OCI-LY1 (cell line): ENCODE measurements at regions not wholly inside any gene's neighbourhood (a gene's known extent, or its start where the extent isn't known, plus 50 kb on each side); places are given as distances from the start of the nearest gene placed in this dataset.

ENCODE experiments used
- H2AFZ ChIP-seq: fragments of 200-600 bp; sonication (generic), shearing (Covaris generic); 2 replicates; pipeline ENCODE4 v1.6.0; 2014; ENCODE audit warnings: antibody characterized with exemption, mild to moderate bottlenecking, low read length
- H3F3A ChIP-seq: fragments of 200-600 bp; sonication (generic), shearing (Covaris generic); 2 replicates; pipeline ENCODE4 v1.6.0; 2014; ENCODE audit warnings: mild to moderate bottlenecking, antibody characterized with exemption, low read length, moderate library complexity; ENCODE audit not compliant: insufficient read depth
- H3K27ac ChIP-seq: fragments of 200-600 bp; sonication (generic); 2 replicates; pipeline ENCODE4 v1.5.1; 2014; ENCODE audit warnings: low read length, mixed run types, mild to moderate bottlenecking, low read depth; ENCODE audit not compliant: poor library complexity, severe bottlenecking
- H3K27me3 ChIP-seq: fragments of 200-600 bp; sonication (generic); 2 replicates; pipeline ENCODE4 v1.6.0; 2014; ENCODE audit warnings: antibody characterized with exemption, mild to moderate bottlenecking, low read length, moderate library complexity; ENCODE audit not compliant: insufficient read depth
- H3K36me3 ChIP-seq: fragments of 200-600 bp; sonication (generic); 2 replicates; pipeline ENCODE4 v1.6.1; 2014; ENCODE audit warnings: mild to moderate bottlenecking, antibody characterized with exemption, low read length, moderate library complexity, mixed read lengths; ENCODE audit not compliant: insufficient read depth
- H3K4me1 ChIP-seq: fragments of 200-600 bp; sonication (generic); 2 replicates; pipeline ENCODE4 v1.5.1; 2014; ENCODE audit warnings: mild to moderate bottlenecking, low read length, moderate library complexity; ENCODE audit not compliant: insufficient read depth, severe bottlenecking
- H3K4me2 ChIP-seq: fragments of 200-600 bp; sonication (generic), shearing (Covaris generic); 2 replicates; pipeline ENCODE4 v1.6.1; 2014; ENCODE audit warnings: low read length
- H3K4me3 ChIP-seq: fragments of 200-600 bp; sonication (generic); 2 replicates; pipeline ENCODE4 v1.5.1; 2014; ENCODE audit warnings: low read length, low read depth, mild to moderate bottlenecking, mixed read lengths; ENCODE audit not compliant: poor library complexity, severe bottlenecking
- H3K79me2 ChIP-seq: fragments of 200-600 bp; shearing (Covaris generic); 2 replicates; pipeline ENCODE4 v1.6.1; 2016; ENCODE audit warnings: mixed run types, low read length, mixed read lengths; ENCODE audit not compliant: insufficient read depth
- H3K9ac ChIP-seq: fragments of 200-600 bp; sonication (generic), shearing (Covaris generic); 2 replicates; pipeline ENCODE4 v1.6.1; 2014; ENCODE audit warnings: mild to moderate bottlenecking, low read length, mixed read lengths
- H3K9me2 ChIP-seq: fragments of 200-600 bp; sonication (generic), shearing (Covaris generic); 2 replicates; pipeline ENCODE4 v1.6.1; 2014; ENCODE audit warnings: low read depth, mild to moderate bottlenecking, low read length, mixed read lengths
- H3K9me3 ChIP-seq: fragments of 200-600 bp; shearing (Covaris generic); 2 replicates; pipeline ENCODE4 v1.6.1; 2014; ENCODE audit warnings: low read length, mixed read lengths
- H4K20me1 ChIP-seq: fragments of 200-600 bp; sonication (generic), shearing (Covaris generic); 2 replicates; pipeline ENCODE4 v1.6.0; 2016; ENCODE audit warnings: mild to moderate bottlenecking, low read length; ENCODE audit not compliant: insufficient read depth
- EZH2 ChIP-seq: fragments of 200-600 bp; sonication (generic), shearing (Covaris generic); IDR thresholded peaks from 2 replicates; pipeline ENCODE4 v1.8.0; 2017; ENCODE audit warnings: borderline replicate concordance, mixed run types, mild to moderate bottlenecking, antibody characterized with exemption, low read length, moderate library complexity, mixed read lengths
- TF ChIP-seq, protein P1 (sequence below): fragments of 200-600 bp; sonication (generic), shearing (Covaris generic); IDR thresholded peaks from 2 replicates; pipeline ENCODE4 v1.5.1; 2017; ENCODE audit warnings: mild to moderate bottlenecking, antibody characterized with exemption, low read length, moderate library complexity, mixed read lengths

DNA sequence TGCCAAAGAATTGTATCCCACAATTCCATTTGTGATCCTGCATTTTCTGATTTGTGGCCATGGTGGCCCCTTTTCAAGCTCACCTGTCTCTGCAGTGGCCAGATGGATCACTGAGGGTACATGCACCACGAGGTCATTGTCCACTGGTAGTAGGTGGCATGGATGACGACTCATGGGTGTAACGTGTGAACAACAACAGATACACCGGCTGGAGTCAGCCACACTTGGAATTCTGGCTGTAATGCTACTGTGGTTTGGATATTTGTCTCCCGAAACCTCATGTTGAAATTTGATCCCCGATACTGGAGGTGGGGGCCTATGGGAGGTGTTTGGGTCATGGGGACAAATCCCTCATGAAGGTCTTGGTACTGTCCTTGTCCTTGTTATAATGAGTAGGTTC is 102.2 kb upstream of the TAF1B start:
- Histone ChIP-seq H3K4me3 (no peak overlapping the region), H3K9ac (no peak overlapping the region), H3K9me3 (no peaks in the 10 kb centered on the region), H3F3A (no peaks in the 10 kb centered on the region), H3K27me3 (peaks cover 6% of the 10 kb centered on the region; the same call in 1 of the 2 replicates), H3K79me2 (no peaks in the 10 kb centered on the region), H3K4me2 (no peak overlapping the region), H3K36me3 (no peaks in the 10 kb centered on the region), H3K27ac (no peak overlapping the region), H3K9me2 (no peaks in the 10 kb centered on the region), H4K20me1 (no peaks in the 10 kb centered on the region), H3K4me1 (no peaks in the 10 kb centered on the region), H2AFZ (no peak overlapping the region)
- no peak for TF ChIP-seq EZH2
- TF ChIP-seq, protein P1, sequence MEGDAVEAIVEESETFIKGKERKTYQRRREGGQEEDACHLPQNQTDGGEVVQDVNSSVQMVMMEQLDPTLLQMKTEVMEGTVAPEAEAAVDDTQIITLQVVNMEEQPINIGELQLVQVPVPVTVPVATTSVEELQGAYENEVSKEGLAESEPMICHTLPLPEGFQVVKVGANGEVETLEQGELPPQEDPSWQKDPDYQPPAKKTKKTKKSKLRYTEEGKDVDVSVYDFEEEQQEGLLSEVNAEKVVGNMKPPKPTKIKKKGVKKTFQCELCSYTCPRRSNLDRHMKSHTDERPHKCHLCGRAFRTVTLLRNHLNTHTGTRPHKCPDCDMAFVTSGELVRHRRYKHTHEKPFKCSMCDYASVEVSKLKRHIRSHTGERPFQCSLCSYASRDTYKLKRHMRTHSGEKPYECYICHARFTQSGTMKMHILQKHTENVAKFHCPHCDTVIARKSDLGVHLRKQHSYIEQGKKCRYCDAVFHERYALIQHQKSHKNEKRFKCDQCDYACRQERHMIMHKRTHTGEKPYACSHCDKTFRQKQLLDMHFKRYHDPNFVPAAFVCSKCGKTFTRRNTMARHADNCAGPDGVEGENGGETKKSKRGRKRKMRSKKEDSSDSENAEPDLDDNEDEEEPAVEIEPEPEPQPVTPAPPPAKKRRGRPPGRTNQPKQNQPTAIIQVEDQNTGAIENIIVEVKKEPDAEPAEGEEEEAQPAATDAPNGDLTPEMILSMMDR = no peak

DNA sequence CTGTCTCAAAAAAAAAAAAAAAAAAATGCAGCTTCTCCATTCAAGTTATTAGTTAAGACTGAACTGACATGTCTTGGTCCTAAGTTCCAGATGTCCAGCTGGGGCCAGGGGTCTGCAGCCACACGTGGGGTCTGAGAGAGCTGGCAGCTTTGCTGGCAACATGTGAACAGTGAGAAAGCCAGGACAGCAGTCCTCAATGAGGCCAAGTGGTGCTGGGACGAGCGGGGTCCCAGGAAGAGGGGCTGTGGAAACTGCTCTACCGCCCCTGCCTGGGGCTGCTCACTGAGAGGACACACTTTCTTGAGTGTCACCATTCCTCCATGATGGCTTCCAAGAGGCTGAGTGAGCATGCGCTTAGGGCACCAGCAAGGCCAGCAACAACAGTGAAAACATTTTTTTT is 100.7 kb upstream of the TAF1B start:
- H3K4me2 ChIP-seq = no peak overlapping the region
- no peak overlapping the region for H2AFZ ChIP-seq
- H3K27me3 ChIP-seq = peaks cover 6% of the 10 kb centered on the region; the same call in 1 of the 2 replicates
- no peaks in the 10 kb centered on the region for H3K9me2 ChIP-seq
- H3K4me3 ChIP-seq = no peak overlapping the region
- no peaks in the 10 kb centered on the region for H3K79me2 ChIP-seq
- no peaks in the 10 kb centered on the region for H3K9me3 ChIP-seq
- H4K20me1 ChIP-seq = no peaks in the 10 kb centered on the region
- H3K4me1 ChIP-seq = no peaks in the 10 kb centered on the region
- no peaks in the 10 kb centered on the region for H3K36me3 ChIP-seq
- no peak overlapping the region for H3K9ac ChIP-seq
- TF ChIP-seq EZH2 = no peak
- TF ChIP-seq, protein P1 = no peak
- H3F3A ChIP-seq = no peaks in the 10 kb centered on the region
- no peak overlapping the region for H3K27ac ChIP-seq

DNA sequence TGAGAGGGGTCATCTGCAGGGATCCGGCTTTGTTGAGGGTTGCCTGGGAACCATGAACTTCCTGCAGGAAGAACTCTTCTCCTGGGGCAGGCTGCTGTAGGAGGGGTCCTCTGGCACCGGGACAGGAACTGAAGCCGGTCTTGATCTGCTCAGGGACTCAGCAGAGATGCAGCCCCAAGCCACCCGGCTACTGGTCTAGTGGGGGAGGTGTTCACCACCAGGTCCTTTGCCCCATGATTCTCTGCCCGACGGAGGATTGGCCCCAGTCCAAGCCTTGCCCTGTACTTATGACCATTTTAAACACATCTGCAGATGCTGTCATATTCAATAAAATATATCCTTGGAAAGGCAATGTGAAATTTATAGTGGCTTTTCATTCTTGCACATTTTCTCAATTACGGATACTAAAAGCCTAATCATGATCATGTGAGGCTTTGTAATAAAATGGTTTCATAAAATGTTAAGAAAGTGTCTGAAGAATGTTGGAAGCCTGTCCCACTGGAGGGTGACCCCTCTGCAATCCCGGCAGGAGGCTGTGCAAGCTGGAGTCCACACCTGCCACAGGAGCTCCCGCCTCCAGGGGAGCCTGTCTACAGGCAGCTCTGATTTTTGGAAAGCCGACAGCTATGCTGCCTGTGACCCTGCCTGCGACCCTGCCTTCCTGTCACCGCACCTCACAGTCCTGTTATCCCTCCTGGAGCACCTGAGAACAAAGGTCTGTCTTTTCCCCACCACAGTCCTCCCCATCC is 98.8 kb upstream of the TAF1B start:
- Histone ChIP-seq H3K4me1 (no peaks in the 10 kb centered on the region), H3K9ac (no peak overlapping the region), H3K4me3 (no peak overlapping the region), H3K9me2 (no peaks in the 10 kb centered on the region), H3K4me2 (no peak overlapping the region), H2AFZ (no peak overlapping the region), H3F3A (no peaks in the 10 kb centered on the region), H3K79me2 (no peaks in the 10 kb centered on the region), H3K27me3 (peaks cover 6% of the 10 kb centered on the region; the same call in 1 of the 2 replicates), H4K20me1 (no peaks in the 10 kb centered on the region), H3K27ac (no peak overlapping the region), H3K36me3 (no peaks in the 10 kb centered on the region), H3K9me3 (no peaks in the 10 kb centered on the region)
- no peak for TF ChIP-seq EZH2
- TF ChIP-seq, protein P1 = no peak
